ENCODE measurements at regions not wholly inside any gene's neighbourhood (a gene's known extent, or its start where the extent isn't known, plus 50 kb on each side); places are given as distances from the start of the nearest gene placed in this dataset.

DNA sequence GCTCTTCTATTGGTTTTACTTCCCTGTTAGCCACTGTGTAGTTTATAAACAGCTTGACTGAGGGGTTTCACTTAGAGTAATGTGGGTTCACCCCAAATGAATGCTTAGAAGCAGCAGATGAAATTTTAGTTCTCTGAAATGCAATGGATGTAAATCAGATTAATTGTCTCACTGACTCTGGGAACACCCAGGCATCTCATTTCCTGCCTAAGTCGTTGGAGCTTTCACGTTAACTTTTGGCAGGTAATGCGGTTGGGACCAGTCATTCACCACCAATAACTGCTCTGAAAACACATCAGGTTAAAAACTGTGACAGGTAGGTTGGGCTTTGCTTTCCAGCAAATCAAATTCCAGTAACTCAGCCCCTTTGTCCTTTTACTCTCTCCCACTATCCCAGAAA, 775.4 kb downstream of the NTRK3 start:
- Histone ChIP-seq H3K36me3 (replicated peaks in 1 of 2; ENCODE audit: control insufficient read depth in 1 of 2, insufficient read depth in 2 of 2, low read length in 2 of 2) (no peaks in the 10 kb centered on the region), H3K27me3 (ENCODE audit: control insufficient read depth in 1 of 2, insufficient read depth in 2 of 2, low read length in 2 of 2) (no peaks in the 10 kb centered on the region), H4K20me1 (ENCODE audit: insufficient read depth, low read length) (no peaks in the 10 kb centered on the region), H3K4me2 (ENCODE audit: low read depth, low read length) (no peak overlapping the region), H3K9me3 (ENCODE audit: low read length) (peaks cover 90% of the 10 kb centered on the region), H2AFZ (ENCODE audit: low read length) (no peak overlapping the region), H3K9ac (ENCODE audit: insufficient read depth, low read depth, low read length) (no peak overlapping the region), H3K79me2 (ENCODE audit: insufficient read depth, low read length) (no peaks in the 10 kb centered on the region), H3K4me3 (replicated peaks in 1 of 3; ENCODE audit: insufficient read depth in 1 of 3, low read depth in 2 of 3, low read length in 3 of 3) (no peak overlapping the region), H3K4me1 (ENCODE audit: insufficient read depth, low read length) (no peaks in the 10 kb centered on the region), H3K27ac (ENCODE audit: extremely low read length, insufficient read depth, low read length) (no peak overlapping the region)
- DNase-seq (ENCODE audit: low spot score) (no peak), FAIRE-seq (no peak), ATAC-seq (no peak)
- no TSS peak for BruUV-seq (replicated peaks)
- in situ Hi-C loops (cut with HindIII; ENCODE audit: extremely low pct_ligation_motif_present, low pct_unique_long_range_greater_than_20kb): no loop called here
- TF ChIP-seq SPEN (CRISPR knock-in tag; IDR thresholded peaks at IDR 0.05; ENCODE audit: low read depth): no peak
- TF ChIP-seq REPIN1 (CRISPR knock-in tag; IDR thresholded peaks at IDR 0.05; ENCODE audit: borderline replicate concordance, low read depth): no peak
- no peak for TF ChIP-seq SRF (IDR thresholded peaks at IDR 0.05; ENCODE audit: low read depth, low read length)
- no peak for TF ChIP-seq WIZ (CRISPR knock-in tag; IDR thresholded peaks at IDR 0.05)
- TF ChIP-seq TEAD2 (CRISPR knock-in tag; IDR thresholded peaks at IDR 0.05): no peak
- TF ChIP-seq, protein P1, sequence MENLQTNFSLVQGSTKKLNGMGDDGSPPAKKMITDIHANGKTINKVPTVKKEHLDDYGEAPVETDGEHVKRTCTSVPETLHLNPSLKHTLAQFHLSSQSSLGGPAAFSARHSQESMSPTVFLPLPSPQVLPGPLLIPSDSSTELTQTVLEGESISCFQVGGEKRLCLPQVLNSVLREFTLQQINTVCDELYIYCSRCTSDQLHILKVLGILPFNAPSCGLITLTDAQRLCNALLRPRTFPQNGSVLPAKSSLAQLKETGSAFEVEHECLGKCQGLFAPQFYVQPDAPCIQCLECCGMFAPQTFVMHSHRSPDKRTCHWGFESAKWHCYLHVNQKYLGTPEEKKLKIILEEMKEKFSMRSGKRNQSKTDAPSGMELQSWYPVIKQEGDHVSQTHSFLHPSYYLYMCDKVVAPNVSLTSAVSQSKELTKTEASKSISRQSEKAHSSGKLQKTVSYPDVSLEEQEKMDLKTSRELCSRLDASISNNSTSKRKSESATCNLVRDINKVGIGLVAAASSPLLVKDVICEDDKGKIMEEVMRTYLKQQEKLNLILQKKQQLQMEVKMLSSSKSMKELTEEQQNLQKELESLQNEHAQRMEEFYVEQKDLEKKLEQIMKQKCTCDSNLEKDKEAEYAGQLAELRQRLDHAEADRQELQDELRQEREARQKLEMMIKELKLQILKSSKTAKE (CRISPR knock-in tag; IDR thresholded peaks at IDR 0.05; ENCODE audit: borderline replicate concordance): no peak
- TF ChIP-seq KLF11 (CRISPR knock-in tag; IDR thresholded peaks at IDR 0.05): no peak
- no peak for TF ChIP-seq ZNF788 (CRISPR knock-in tag; IDR thresholded peaks at IDR 0.05; ENCODE audit: borderline replicate concordance)
- no peak for TF ChIP-seq CBX5 (CRISPR knock-in tag; IDR thresholded peaks at IDR 0.05; ENCODE audit: borderline replicate concordance)
- no peak for TF ChIP-seq ZNF777 (CRISPR knock-in tag; IDR thresholded peaks at IDR 0.05)
- TF ChIP-seq, protein P2, sequence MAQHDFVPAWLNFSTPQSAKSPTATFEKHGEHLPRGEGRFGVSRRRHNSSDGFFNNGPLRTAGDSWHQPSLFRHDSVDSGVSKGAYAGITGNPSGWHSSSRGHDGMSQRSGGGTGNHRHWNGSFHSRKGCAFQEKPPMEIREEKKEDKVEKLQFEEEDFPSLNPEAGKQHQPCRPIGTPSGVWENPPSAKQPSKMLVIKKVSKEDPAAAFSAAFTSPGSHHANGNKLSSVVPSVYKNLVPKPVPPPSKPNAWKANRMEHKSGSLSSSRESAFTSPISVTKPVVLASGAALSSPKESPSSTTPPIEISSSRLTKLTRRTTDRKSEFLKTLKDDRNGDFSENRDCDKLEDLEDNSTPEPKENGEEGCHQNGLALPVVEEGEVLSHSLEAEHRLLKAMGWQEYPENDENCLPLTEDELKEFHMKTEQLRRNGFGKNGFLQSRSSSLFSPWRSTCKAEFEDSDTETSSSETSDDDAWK (CRISPR knock-in tag; IDR thresholded peaks at IDR 0.05): no peak
- TF ChIP-seq, protein P3, sequence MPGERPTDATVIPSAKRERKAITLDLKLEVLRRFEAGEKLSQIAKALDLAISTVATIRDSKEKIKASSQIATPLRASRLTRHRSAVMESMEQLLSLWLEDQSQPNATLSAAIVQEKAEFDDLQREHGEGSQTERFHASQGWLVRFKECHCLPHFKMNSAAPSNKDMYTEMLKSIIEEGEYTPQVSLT (CRISPR knock-in tag; IDR thresholded peaks at IDR 0.05; ENCODE audit: borderline replicate concordance, low read depth): no peak
- TF ChIP-seq U2AF1 (optimal IDR thresholded peaks at IDR 0.05; ENCODE audit: low read depth, low read length): no peak
- TF ChIP-seq HOXD1 (CRISPR knock-in tag; IDR thresholded peaks at IDR 0.05): no peak
- no peak for TF ChIP-seq XRCC5 (optimal IDR thresholded peaks at IDR 0.05; ENCODE audit: low read length)
- no peak for TF ChIP-seq XBP1 (CRISPR knock-in tag; IDR thresholded peaks at IDR 0.05)
- intact Hi-C loops (cut with micrococcal nuclease; ENCODE audit: unreplicated experiment): no loop called here
- WGBS (ENCODE audit: low lambda C conversion rate): 0% methylated on average over 3 of the region's 3 CpGs
- ChIA-PET POLR2A (no interaction called here), CTCF (ENCODE audit: low intra/inter-chr PET ratio, low total read pairs) (no interaction called here)

Data from HepG2 (cell line).